Neural progenitor cell (in vitro differentiated cells): ENCODE measurements at regions not wholly inside any gene's neighbourhood (a gene's known extent, or its start where the extent isn't known, plus 50 kb on each side); places are given as distances from the start of the nearest gene placed in this dataset.

Experiments used
- CTCF ChIP-seq: fragments of 200-600 bp; sonication (generic); IDR thresholded peaks from 2 replicates; pipeline ENCODE4 v1.5.1; 2017; ENCODE audit warnings: antibody characterized with exemption, mild to moderate bottlenecking
- EZH2 ChIP-seq: fragments of 200-600 bp; sonication (generic); IDR thresholded peaks from 2 replicates; pipeline ENCODE4 v1.6.1; 2017; ENCODE audit warnings: antibody characterized with exemption, mild to moderate bottlenecking, moderate library complexity
- EZH2phosphoT487 ChIP-seq: fragments of 200-600 bp; sonication (generic); IDR thresholded peaks from 2 replicates; pipeline ENCODE4 v1.6.1; 2017; ENCODE audit warnings: antibody characterized with exemption

GRCh38 chr11:112780351-112781087, 180.7 kb upstream of the NCAM1 start:
- TF ChIP-seq EZH2 (no peak), CTCF (no peak), EZH2phosphoT487 (no peak)
